H1 (cell line): ENCODE measurements at regions not wholly inside any gene's neighbourhood (a gene's known extent, or its start where the extent isn't known, plus 50 kb on each side); places are given as distances from the start of the nearest gene placed in this dataset.
A peak's percentile ranks its signal among the peaks of the same experiment; 100 is the strongest.

Experiments
- ATF3 ChIP-seq: IDR thresholded peaks from 2 replicates; pipeline ENCODE4 v1.6.1; 2011; ENCODE audit warnings: low read depth, mild to moderate bottlenecking, low read length; ENCODE audit not compliant: insufficient read depth
- CHD2 ChIP-seq: IDR thresholded peaks from 2 replicates; pipeline ENCODE4 v1.6.1; 2012; ENCODE audit warnings: low read length, improper control_type of control experiment
- EZH2 ChIP-seq: fragments of 200-600 bp; sonication (generic); IDR thresholded peaks from 2 replicates; pipeline ENCODE4 v1.7.1; 2012; ENCODE audit warnings: low read depth, mild to moderate bottlenecking, moderate library complexity, low read length, inconsistent platforms; ENCODE audit not compliant: severe bottlenecking
- GTF2F1 ChIP-seq: IDR thresholded peaks from 2 replicates; pipeline ENCODE4 v1.6.1; 2012; ENCODE audit warnings: low read depth, low read length, improper control_type of control experiment, borderline replicate concordance
- KDM1A ChIP-seq: fragments of 200-600, 300-600 bp; sonication (generic); IDR thresholded peaks from 2 replicates; pipeline ENCODE4 v1.7.1; 2016; ENCODE audit warnings: mild to moderate bottlenecking, low read length, borderline replicate concordance
- POLR2A ChIP-seq, 2 experiments: IDR thresholded peaks; 1 replicate in 1 of 2; 2 replicates in 1 of 2; pipeline ENCODE4 v1.6.1; 2011; ENCODE audit warnings: low read depth in 2 of 2, low read length in 2 of 2, mild to moderate bottlenecking in 2 of 2; ENCODE audit errors: control extremely low read depth in 1 of 2
- POLR2AphosphoS5 ChIP-seq: IDR thresholded peaks from 2 replicates; pipeline ENCODE4 v1.6.1; 2011; ENCODE audit warnings: low read depth, low read length
- RFX5 ChIP-seq: IDR thresholded peaks from 2 replicates; pipeline ENCODE4 v1.6.1; 2011; ENCODE audit warnings: low read depth, low read length, improper control_type of control experiment, borderline replicate concordance
- TAF1 ChIP-seq: IDR thresholded peaks from 2 replicates; pipeline ENCODE4 v1.6.1; 2011; ENCODE audit warnings: mild to moderate bottlenecking, low read depth, low read length
- TCF12 ChIP-seq: IDR thresholded peaks from 2 replicates; pipeline ENCODE4 v1.6.1; 2011; ENCODE audit warnings: low read depth, mild to moderate bottlenecking, low read length
- TEAD4 ChIP-seq: IDR thresholded peaks from 2 replicates; pipeline ENCODE4 v1.6.1; 2012; ENCODE audit warnings: low read depth, low read length, inconsistent platforms, mixed read lengths
- TF ChIP-seq, protein P1 (sequence below), 3 experiments: IDR thresholded peaks; 1 replicate in 2 of 3; 2 replicates in 1 of 3; pipeline versions ENCODE4 v1.5.1 to v1.6.1; 2011; ENCODE audit warnings: low read length in 3 of 3, mild to moderate bottlenecking in 3 of 3, inconsistent platforms in 2 of 3, low read depth in 1 of 3, moderate library complexity in 1 of 3; ENCODE audit not compliant: insufficient read depth in 1 of 3; ENCODE audit errors: control extremely low read depth in 1 of 3

DNA sequence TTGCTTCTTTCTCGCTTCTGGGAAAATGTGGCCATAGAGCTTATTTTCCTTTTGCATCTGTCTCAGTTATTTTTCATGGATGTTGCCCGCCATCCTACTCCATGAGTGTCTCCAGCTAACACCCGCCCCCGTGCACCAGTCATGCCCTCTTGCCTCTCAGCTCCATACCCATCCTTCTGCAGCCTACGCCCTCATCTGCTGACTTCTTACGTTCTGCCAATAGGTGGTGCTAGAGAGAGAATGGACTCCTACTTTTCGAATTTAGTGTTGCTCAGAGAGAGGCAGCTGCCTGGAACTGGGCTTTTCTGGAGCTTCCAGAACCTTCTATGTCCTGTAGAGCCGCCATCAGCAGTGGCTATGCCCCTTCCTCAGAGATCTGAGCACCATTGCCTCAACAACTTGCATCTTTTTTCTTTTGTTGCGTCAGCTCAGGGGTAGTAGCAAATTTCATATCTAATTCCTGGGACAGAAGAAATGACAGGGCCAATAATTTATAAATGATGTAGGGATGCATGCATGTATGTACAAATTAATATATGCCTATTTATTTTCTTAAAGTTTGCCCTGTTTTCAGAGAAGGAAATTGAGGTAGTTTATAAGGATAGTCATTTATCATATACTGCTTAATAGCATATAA is 119.7 kb upstream of the MYOCD start:
- no peak for TF ChIP-seq TAF1
- no peak for TF ChIP-seq ATF3
- TF ChIP-seq, protein P1, sequence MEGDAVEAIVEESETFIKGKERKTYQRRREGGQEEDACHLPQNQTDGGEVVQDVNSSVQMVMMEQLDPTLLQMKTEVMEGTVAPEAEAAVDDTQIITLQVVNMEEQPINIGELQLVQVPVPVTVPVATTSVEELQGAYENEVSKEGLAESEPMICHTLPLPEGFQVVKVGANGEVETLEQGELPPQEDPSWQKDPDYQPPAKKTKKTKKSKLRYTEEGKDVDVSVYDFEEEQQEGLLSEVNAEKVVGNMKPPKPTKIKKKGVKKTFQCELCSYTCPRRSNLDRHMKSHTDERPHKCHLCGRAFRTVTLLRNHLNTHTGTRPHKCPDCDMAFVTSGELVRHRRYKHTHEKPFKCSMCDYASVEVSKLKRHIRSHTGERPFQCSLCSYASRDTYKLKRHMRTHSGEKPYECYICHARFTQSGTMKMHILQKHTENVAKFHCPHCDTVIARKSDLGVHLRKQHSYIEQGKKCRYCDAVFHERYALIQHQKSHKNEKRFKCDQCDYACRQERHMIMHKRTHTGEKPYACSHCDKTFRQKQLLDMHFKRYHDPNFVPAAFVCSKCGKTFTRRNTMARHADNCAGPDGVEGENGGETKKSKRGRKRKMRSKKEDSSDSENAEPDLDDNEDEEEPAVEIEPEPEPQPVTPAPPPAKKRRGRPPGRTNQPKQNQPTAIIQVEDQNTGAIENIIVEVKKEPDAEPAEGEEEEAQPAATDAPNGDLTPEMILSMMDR (IDR thresholded peaks at IDR 0.05; ENCODE audit: control extremely low read depth in 1 of 3, insufficient read depth in 1 of 3, low read depth in 1 of 3, low read length in 3 of 3) = peak; percentile 48 to 89 (median 66)
- no peak for TF ChIP-seq CHD2
- no peak for TF ChIP-seq EZH2
- no peak for TF ChIP-seq GTF2F1
- no peak for TF ChIP-seq POLR2AphosphoS5
- no peak for TF ChIP-seq RFX5
- no peak for TF ChIP-seq POLR2A (IDR thresholded peaks at IDR 0.05; ENCODE audit: control extremely low read depth in 1 of 2, low read depth in 2 of 2, low read length in 2 of 2)
- TF ChIP-seq TEAD4 = no peak
- no peak for TF ChIP-seq TCF12
- TF ChIP-seq KDM1A = no peak
